ENCODE measurements at regions not wholly inside any gene's neighbourhood (a gene's known extent, or its start where the extent isn't known, plus 50 kb on each side); places are given as distances from the start of the nearest gene placed in this dataset.
A peak's percentile ranks its signal among the peaks of the same experiment; 100 is the strongest.
"Not testable (repeated sequence)": the region's sequence is repeated elsewhere in the genome, so short reads cannot be mapped to it uniquely, and the experiment has no call there.

GRCh38 chr12:46548605-46549071, 176.1 kb upstream of the SLC38A2 start:
- H3K36me3 ChIP-seq = no peaks in the 10 kb centered on the region

GRCh38 chr12:46547421-46548354, 175.1 kb upstream of the SLC38A2 start:
- Histone ChIP-seq H3K27me3 (no peaks in the 10 kb centered on the region), H3K4me3 (no peak overlapping the region), H3K36me3 (no peaks in the 10 kb centered on the region), H3K9me3 (no peaks in the 10 kb centered on the region), H3K27ac (peak overlapping the region; percentile 72 to 81 (median 76)), H3K4me1 (peaks cover 26 to 30% of the 10 kb centered on the region in 2 donors)
- DNase-seq = no peak
- TF ChIP-seq POLR2A (IDR thresholded peaks at IDR 0.05) (no peak), CTCF (IDR thresholded peaks at IDR 0.05 in 4 of 5, conservative IDR thresholded peaks at IDR 0.05 in 1 of 5) (no peak)
- no peak for ATAC-seq
- intact Hi-C loops (cut with DNase I; ENCODE audit: low total_unique reads) = no loop called here
- in situ Hi-C loops (cut with MboI; ENCODE audit: low sequenced_read_pairs in 4 of 4) = no loop called here

More at GRCh38 chr12:46548605-46549071, 176.1 kb upstream of the SLC38A2 start:
- H3K9me3 ChIP-seq = no peaks in the 10 kb centered on the region
- TF ChIP-seq POLR2A (IDR thresholded peaks at IDR 0.05) (no peak), CTCF (IDR thresholded peaks at IDR 0.05 in 4 of 5, conservative IDR thresholded peaks at IDR 0.05 in 1 of 5) (no peak)
- DNase-seq (no peak), ATAC-seq (peak; percentile 84 to 89)
- H3K4me3 ChIP-seq = no peak overlapping the region
- H3K4me1 ChIP-seq = peaks cover 36 to 38% of the 10 kb centered on the region in 2 donors
- peak overlapping the region; percentile 72 to 81 (median 76) for H3K27ac ChIP-seq
- in situ Hi-C loops (cut with MboI; ENCODE audit: low sequenced_read_pairs in 4 of 4) = no loop called here
- H3K27me3 ChIP-seq = no peaks in the 10 kb centered on the region
- intact Hi-C loops (cut with DNase I; ENCODE audit: low total_unique reads) = no loop called here

- no peaks in the 10 kb centered on the region for H3K9me3 ChIP-seq
- intact Hi-C loops (cut with DNase I; ENCODE audit: low total_unique reads) (no loop called here), in situ Hi-C loops (cut with MboI; ENCODE audit: low sequenced_read_pairs in 4 of 4) (no loop called here)
- peak overlapping the region; percentile 72 to 81 (median 76) for H3K27ac ChIP-seq
- no peaks in the 10 kb centered on the region for H3K36me3 ChIP-seq
- H3K4me1 ChIP-seq = peaks cover 23 to 26% of the 10 kb centered on the region in 2 donors
- no peak for ATAC-seq
- no peaks in the 10 kb centered on the region for H3K27me3 ChIP-seq
- DNase-seq = no peak
- H3K4me3 ChIP-seq = no peak overlapping the region
- TF ChIP-seq POLR2A (IDR thresholded peaks at IDR 0.05) = no peak
- no peak for TF ChIP-seq CTCF (IDR thresholded peaks at IDR 0.05 in 4 of 5, conservative IDR thresholded peaks at IDR 0.05 in 1 of 5)
These were observed 174.2 kb upstream of the SLC38A2 start for GRCh38 chr12:46546634-46547273.

GRCh38 chr12:46543378-46543795, 170.8 kb upstream of the SLC38A2 start:
- H3K9me3 ChIP-seq; intact Hi-C loops (cut with DNase I; ENCODE audit: low total_unique reads); H3K27me3 ChIP-seq; H3K27ac ChIP-seq; ATAC-seq; in situ Hi-C loops (cut with MboI; ENCODE audit: low sequenced_read_pairs in 4 of 4); DNase-seq; H3K4me3 ChIP-seq; H3K36me3 ChIP-seq: not testable (repeated sequence)
- peaks cover 15 to 22% of the 10 kb centered on the region in 2 donors for H3K4me1 ChIP-seq

- Histone ChIP-seq H3K9me3 (no peaks in the 10 kb centered on the region), H3K4me3 (no peak overlapping the region), H3K27me3 (no peaks in the 10 kb centered on the region), H3K27ac (peak overlapping the region; percentile 80 to 89 (median 85)), H3K4me1 (peaks cover 38 to 46% of the 10 kb centered on the region in 2 donors), H3K36me3 (no peaks in the 10 kb centered on the region)
- in situ Hi-C loops (cut with MboI; ENCODE audit: low sequenced_read_pairs in 4 of 4) (no loop called here), intact Hi-C loops (cut with DNase I; ENCODE audit: low total_unique reads) (loop anchor here (5.0 kb wide), 3 partner anchors 67 to 167 kb away; partner anchors contain the start of gene SLC38A2)
- DNase-seq = no peak
- TF ChIP-seq CTCF (IDR thresholded peaks at IDR 0.05 in 4 of 5, conservative IDR thresholded peaks at IDR 0.05 in 1 of 5) (no peak), POLR2A (IDR thresholded peaks at IDR 0.05) (no peak)
- peak; percentile 77 for ATAC-seq
These were observed 166.4 kb upstream of the SLC38A2 start for GRCh38 chr12:46538976-46539375.
